Thoracic aorta (tissue), 2 donors: ENCODE measurements at regions not wholly inside any gene's neighbourhood (a gene's known extent, or its start where the extent isn't known, plus 50 kb on each side); places are given as distances from the start of the nearest gene placed in this dataset.

Experiments used
- ATAC-seq: fragments of 150-250 bp; one replicate; pipeline ENCODE4 v1.8.0; 2017; ENCODE audit warnings: low read depth; ENCODE audit not compliant: insufficient number of reproducible peaks, low FRiP score
- DNase-seq: peaks from one replicate; pipeline ENCODE4 v3.0.0-alpha.2; 2020; ENCODE audit warnings: low spot score
- H3K27ac ChIP-seq, 2 donors: fragments of 200-600 bp; sonication (generic); 1 replicate in 1 of 2; 2 replicates in 1 of 2; pipeline ENCODE4 v1.5.1; 2016; ENCODE audit warnings: mild to moderate bottlenecking in 2 of 2, moderate library complexity in 2 of 2
- H3K27me3 ChIP-seq: fragments of 200-600 bp; sonication (generic); replicated peaks from 2 replicates; pipeline ENCODE4 v1.6.0; 2016; ENCODE audit warnings: mild to moderate bottlenecking; ENCODE audit not compliant: insufficient read depth
- H3K36me3 ChIP-seq: fragments of 200-600 bp; sonication (generic); one replicate; pipeline ENCODE4 v1.5.1; 2016
- H3K4me1 ChIP-seq, 2 donors: fragments of 200-600 bp; sonication (generic); 1 replicate in 1 of 2; 2 replicates in 1 of 2; pipeline versions ENCODE4 v1.5.1 to v1.6.0; 2016; ENCODE audit warnings: low read depth in 2 of 2, mild to moderate bottlenecking in 1 of 2; ENCODE audit not compliant: control insufficient read depth in 1 of 2
- H3K4me3 ChIP-seq: fragments of 200-600 bp; sonication (generic); 2 replicates; pipeline ENCODE4 v1.5.1; 2016; ENCODE audit warnings: mild to moderate bottlenecking
- H3K9me3 ChIP-seq: fragments of 200-600 bp; sonication (generic); 2 replicates; pipeline ENCODE4 v1.5.1; 2016
- CTCF ChIP-seq: fragments of 200-600 bp; sonication (generic); IDR thresholded peaks from one replicate; pipeline ENCODE4 v1.5.1; 2019; ENCODE audit warnings: antibody characterized with exemption

- no peak for TF ChIP-seq CTCF
- Histone ChIP-seq H3K4me3 (no peak overlapping the region), H3K4me1 (no peaks in the 10 kb centered on the region), H3K9me3 (no peaks in the 10 kb centered on the region), H3K27me3 (no peaks in the 10 kb centered on the region), H3K36me3 (no peaks in the 10 kb centered on the region), H3K27ac (no peak overlapping the region)
- ATAC-seq (no peak), DNase-seq (no peak)
Measured at GRCh38 chr9:81268048-81268447, 421.3 kb downstream of the TLE1 start.

DNA sequence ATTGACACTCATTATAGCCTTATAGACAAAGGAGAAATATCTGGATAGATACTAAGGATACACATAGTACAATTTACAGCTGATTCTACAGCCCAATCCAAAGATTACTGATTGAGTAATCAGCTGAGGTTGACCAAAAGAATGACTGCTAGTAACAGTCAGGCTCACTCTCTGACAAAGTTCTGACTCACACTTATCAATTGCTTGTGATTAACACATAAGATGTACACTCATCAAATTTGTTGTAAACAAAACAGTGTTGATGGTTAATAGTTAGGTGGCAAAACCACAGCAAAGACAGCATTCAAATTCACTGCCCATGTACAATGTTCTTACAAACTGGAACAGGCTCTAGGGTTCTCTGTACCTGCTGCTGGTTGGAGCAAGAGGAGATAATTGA lies 422.7 kb downstream of the TLE1 start:
- Histone ChIP-seq H3K9me3 (no peaks in the 10 kb centered on the region), H3K27me3 (no peaks in the 10 kb centered on the region), H3K4me3 (no peak overlapping the region), H3K36me3 (no peaks in the 10 kb centered on the region), H3K27ac (no peak overlapping the region), H3K4me1 (no peaks in the 10 kb centered on the region)
- no peak for TF ChIP-seq CTCF
- ATAC-seq (no peak), DNase-seq (no peak)

DNA sequence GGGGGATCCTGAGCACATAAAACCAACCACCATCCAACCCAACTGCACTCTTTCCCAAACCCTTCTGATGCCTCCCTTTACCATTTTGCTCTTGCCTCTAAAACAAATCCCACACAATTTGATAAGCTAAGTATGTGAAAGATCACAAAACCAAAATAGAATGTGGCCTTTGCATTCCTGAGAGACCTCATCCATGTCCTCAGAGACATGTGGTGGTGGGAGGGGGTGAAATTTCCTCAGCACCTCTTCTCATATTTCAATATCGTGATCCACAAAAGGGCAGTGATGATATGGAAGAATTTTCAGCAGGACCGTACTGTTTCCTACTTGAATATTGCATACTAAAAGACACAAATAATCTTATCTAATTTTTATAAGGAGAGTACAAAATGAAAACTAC lies 423.3 kb downstream of the TLE1 start:
- Histone ChIP-seq H3K27me3 (no peaks in the 10 kb centered on the region), H3K27ac (no peak overlapping the region), H3K4me1 (no peaks in the 10 kb centered on the region), H3K9me3 (no peaks in the 10 kb centered on the region), H3K36me3 (no peaks in the 10 kb centered on the region), H3K4me3 (no peak overlapping the region)
- DNase-seq (no peak), ATAC-seq (no peak)
- no peak for TF ChIP-seq CTCF

GRCh38 chr9:81264516-81264915 lies 424.8 kb downstream of the TLE1 start:
- Histone ChIP-seq H3K4me3 (no peak overlapping the region), H3K4me1 (no peaks in the 10 kb centered on the region), H3K36me3 (no peaks in the 10 kb centered on the region), H3K9me3 (no peaks in the 10 kb centered on the region), H3K27me3 (no peaks in the 10 kb centered on the region), H3K27ac (no peak overlapping the region)
- DNase-seq (no peak), ATAC-seq (no peak)
- TF ChIP-seq CTCF: no peak

GRCh38 chr9:81259896-81260295 lies 429.5 kb downstream of the TLE1 start:
- no peaks in the 10 kb centered on the region for H3K27me3 ChIP-seq
- no peaks in the 10 kb centered on the region for H3K36me3 ChIP-seq
- no peak for TF ChIP-seq CTCF
- no peak overlapping the region for H3K27ac ChIP-seq
- DNase-seq (no peak), ATAC-seq (no peak)
- H3K9me3 ChIP-seq: no peaks in the 10 kb centered on the region
- no peak overlapping the region for H3K4me3 ChIP-seq
- no peaks in the 10 kb centered on the region for H3K4me1 ChIP-seq
